Astrocyte of the spinal cord (primary cell): ENCODE measurements at regions not wholly inside any gene's neighbourhood (a gene's known extent, or its start where the extent isn't known, plus 50 kb on each side); places are given as distances from the start of the nearest gene placed in this dataset.

Experiments used
- DNase-seq: peaks from one replicate; pipeline ENCODE4 v3.0.0; 2011; ENCODE audit warnings: low read depth, low spot score
- H3K4me3 ChIP-seq: 2 replicates; pipeline ENCODE4 v1.5.1; 2011; ENCODE audit warnings: low read depth, mild to moderate bottlenecking, low read length, moderate library complexity
- in situ Hi-C: cut with HindIII; loops from 2 replicates; pipeline ENCODE4 v1.10.0; 2017; ENCODE audit warnings: low sequenced_read_pairs
- TF ChIP-seq, protein P1 (sequence below): IDR thresholded peaks from 2 replicates; pipeline ENCODE4 v1.5.1; 2012; ENCODE audit warnings: low read depth, mild to moderate bottlenecking, low read length, inconsistent platforms

DNA sequence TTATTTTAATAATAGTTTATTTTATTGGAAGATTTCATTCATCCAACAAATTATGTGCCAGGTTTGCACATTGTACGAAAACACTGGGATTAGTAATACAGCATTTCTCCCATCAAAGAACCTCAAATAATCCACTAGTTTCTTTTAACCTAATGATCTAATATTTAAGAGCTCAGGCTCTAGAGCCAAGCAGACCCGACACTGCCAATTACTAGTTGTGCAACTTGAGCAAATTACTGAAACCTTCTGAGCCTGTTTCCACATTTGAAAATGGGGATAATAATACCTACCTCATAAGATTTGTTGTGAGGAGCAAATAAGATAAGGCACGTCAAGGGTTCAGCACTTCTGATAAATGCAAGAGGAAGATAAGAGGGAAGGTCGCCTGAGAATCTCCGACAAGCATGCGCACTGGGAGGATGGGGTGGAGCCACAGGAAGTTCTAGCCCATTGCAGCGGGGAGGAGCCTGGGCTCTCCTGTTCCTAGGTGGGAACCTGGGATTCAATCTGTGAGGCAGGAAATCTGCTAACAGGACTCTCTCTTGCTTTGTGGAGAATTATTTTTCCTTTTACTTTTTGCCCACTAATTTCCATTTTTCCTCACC lies 141.5 kb upstream of the SMAD1 start:
- no peak overlapping the region for H3K4me3 ChIP-seq
- in situ Hi-C loops, result no loop called here
- TF ChIP-seq, protein P1, sequence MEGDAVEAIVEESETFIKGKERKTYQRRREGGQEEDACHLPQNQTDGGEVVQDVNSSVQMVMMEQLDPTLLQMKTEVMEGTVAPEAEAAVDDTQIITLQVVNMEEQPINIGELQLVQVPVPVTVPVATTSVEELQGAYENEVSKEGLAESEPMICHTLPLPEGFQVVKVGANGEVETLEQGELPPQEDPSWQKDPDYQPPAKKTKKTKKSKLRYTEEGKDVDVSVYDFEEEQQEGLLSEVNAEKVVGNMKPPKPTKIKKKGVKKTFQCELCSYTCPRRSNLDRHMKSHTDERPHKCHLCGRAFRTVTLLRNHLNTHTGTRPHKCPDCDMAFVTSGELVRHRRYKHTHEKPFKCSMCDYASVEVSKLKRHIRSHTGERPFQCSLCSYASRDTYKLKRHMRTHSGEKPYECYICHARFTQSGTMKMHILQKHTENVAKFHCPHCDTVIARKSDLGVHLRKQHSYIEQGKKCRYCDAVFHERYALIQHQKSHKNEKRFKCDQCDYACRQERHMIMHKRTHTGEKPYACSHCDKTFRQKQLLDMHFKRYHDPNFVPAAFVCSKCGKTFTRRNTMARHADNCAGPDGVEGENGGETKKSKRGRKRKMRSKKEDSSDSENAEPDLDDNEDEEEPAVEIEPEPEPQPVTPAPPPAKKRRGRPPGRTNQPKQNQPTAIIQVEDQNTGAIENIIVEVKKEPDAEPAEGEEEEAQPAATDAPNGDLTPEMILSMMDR, result no peak
- DNase-seq, result no peak

DNA sequence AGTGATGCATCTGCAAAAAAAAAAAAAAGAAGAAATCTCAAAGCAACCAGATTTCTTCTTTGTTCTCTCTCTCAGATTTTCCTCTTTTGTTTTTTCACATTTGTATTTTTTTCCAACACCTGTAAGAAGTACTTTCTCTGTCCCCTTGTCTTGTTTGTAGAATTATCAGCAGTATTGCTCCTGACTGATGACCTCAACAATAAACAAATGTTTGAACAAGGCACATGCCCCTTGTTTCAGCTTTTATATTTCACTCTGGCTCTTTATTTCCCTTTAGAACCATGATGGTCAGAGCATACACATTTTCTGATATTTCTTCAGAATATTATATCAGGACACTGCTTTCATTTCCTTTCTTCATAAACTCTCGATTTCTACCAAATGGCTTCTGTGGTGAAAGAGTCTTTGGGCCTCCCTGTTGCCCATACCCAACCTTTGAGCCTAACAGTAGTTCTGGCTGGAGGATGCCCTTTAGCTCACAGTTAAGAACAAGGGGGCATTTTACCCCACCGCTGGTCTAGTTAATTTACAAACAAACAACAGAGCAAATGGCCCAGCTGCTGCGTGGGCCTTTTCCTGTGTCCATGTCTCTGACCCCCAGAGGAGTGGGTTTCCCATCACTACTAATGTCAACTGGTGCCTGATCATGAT lies 142.5 kb upstream of the SMAD1 start:
- TF ChIP-seq, protein P1, result no peak
- H3K4me3 ChIP-seq, result no peak overlapping the region
- in situ Hi-C loops, result no loop called here
- DNase-seq, result no peak

GRCh38 chr4:145338568-145338967 lies 143.1 kb upstream of the SMAD1 start:
- no peak for DNase-seq
- H3K4me3 ChIP-seq, result no peak overlapping the region
- TF ChIP-seq, protein P1, result no peak
- in situ Hi-C loops, result no loop called here

- in situ Hi-C loops, result no loop called here
- TF ChIP-seq, protein P1, result no peak
- no peak overlapping the region for H3K4me3 ChIP-seq
- DNase-seq, result no peak
Observed at GRCh38 chr4:145337391-145337790, 144.3 kb upstream of the SMAD1 start.

DNA sequence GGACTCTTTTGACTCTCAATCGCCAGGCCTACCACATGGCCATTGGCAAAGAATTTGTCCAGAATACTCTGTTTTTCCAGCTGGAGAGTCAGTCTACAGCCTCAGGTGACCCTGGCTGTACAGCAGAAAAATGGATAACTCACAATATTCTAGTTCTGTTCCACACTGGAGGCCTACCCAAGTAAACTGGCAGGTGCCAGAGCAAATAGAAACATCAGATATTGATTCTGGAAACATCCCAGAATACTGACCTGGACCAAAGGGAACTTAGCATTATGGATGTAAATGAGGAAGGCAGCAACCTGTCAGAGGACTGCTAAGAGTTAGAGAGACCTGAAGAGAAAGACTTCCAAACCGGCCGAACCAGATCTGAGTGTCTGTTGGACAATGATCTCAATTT lies 147.9 kb upstream of the SMAD1 start:
- in situ Hi-C loops, result no loop called here
- no peak overlapping the region for H3K4me3 ChIP-seq
- TF ChIP-seq, protein P1, result no peak
- DNase-seq, result no peak

- TF ChIP-seq, protein P1, result no peak
- in situ Hi-C loops, result no loop called here
- no peak overlapping the region for H3K4me3 ChIP-seq
- no peak for DNase-seq
Observed at GRCh38 chr4:145326491-145326890, 146.1 kb upstream of the OTUD4 start.
